Karpas-422 (cell line): ENCODE measurements at regions not wholly inside any gene's neighbourhood (a gene's known extent, or its start where the extent isn't known, plus 50 kb on each side); places are given as distances from the start of the nearest gene placed in this dataset.

Source experiments
- DNase-seq: peaks from one replicate; pipeline ENCODE4 v3.0.0-alpha.2; 2015
- H2AFZ ChIP-seq: fragments of 200-600 bp; sonication (generic); 2 replicates; pipeline ENCODE4 v1.6.1; 2014; ENCODE audit warnings: antibody characterized with exemption, low read length, mixed read lengths
- H3K27ac ChIP-seq: fragments of 200-600 bp; sonication (generic); 2 replicates; pipeline ENCODE4 v1.5.1; 2014; ENCODE audit warnings: mild to moderate bottlenecking, low read length, moderate library complexity
- H3K27me3 ChIP-seq: fragments of 200-600 bp; sonication (generic); 2 replicates; pipeline ENCODE4 v1.6.1; 2014; ENCODE audit warnings: low read length, mixed read lengths
- H3K36me3 ChIP-seq: fragments of 200-600 bp; sonication (generic); 2 replicates; pipeline ENCODE4 v1.6.1; 2014; ENCODE audit warnings: low read length, mixed read lengths; ENCODE audit not compliant: insufficient read depth
- H3K4me1 ChIP-seq: fragments of 200-600 bp; sonication (generic); 2 replicates; pipeline ENCODE4 v1.6.1; 2014; ENCODE audit warnings: mild to moderate bottlenecking, low read length, mixed read lengths
- H3K4me2 ChIP-seq: fragments of 200-600 bp; sonication (generic); 2 replicates; pipeline ENCODE4 v1.6.1; 2014; ENCODE audit warnings: low read length, low read depth, mild to moderate bottlenecking; ENCODE audit not compliant: poor library complexity, severe bottlenecking
- H3K4me3 ChIP-seq: fragments of 200-600 bp; sonication (generic); 2 replicates; pipeline ENCODE4 v1.5.1; 2014; ENCODE audit warnings: mild to moderate bottlenecking, antibody characterized with exemption, low read length, mixed read lengths
- H3K79me2 ChIP-seq: fragments of 200-600 bp; sonication (generic); 2 replicates; pipeline ENCODE4 v1.6.1; 2014; ENCODE audit warnings: mild to moderate bottlenecking, low read length, mixed read lengths
- H3K9ac ChIP-seq: fragments of 200-600 bp; sonication (generic); 2 replicates; pipeline ENCODE4 v1.6.0; 2014; ENCODE audit warnings: low read length
- H3K9me2 ChIP-seq: fragments of 200-600 bp; sonication (generic), shearing (Covaris generic); replicated peaks from 2 replicates; pipeline ENCODE4 v1.6.0; 2014; ENCODE audit warnings: mild to moderate bottlenecking, low read length, moderate library complexity; ENCODE audit not compliant: insufficient read depth
- H3K9me3 ChIP-seq: fragments of 300-700, 200-600 bp; sonication (generic); 2 replicates; pipeline ENCODE4 v1.6.1; 2014; ENCODE audit warnings: low read length, mixed read lengths
- H4K20me1 ChIP-seq: fragments of 200-600 bp; sonication (generic); 2 replicates; pipeline ENCODE4 v1.6.1; 2014; ENCODE audit warnings: mild to moderate bottlenecking, antibody characterized with exemption, low read length, low read depth; ENCODE audit not compliant: insufficient read depth

- Histone ChIP-seq H3K36me3 (no peaks in the 10 kb centered on the region), H3K4me1 (no peaks in the 10 kb centered on the region), H3K4me3 (no peak overlapping the region), H3K4me2 (no peak overlapping the region), H4K20me1 (no peaks in the 10 kb centered on the region), H3K9ac (no peak overlapping the region), H3K9me2 (no peaks in the 10 kb centered on the region), H3K9me3 (no peaks in the 10 kb centered on the region), H3K27ac (no peak overlapping the region), H3K27me3 (no peaks in the 10 kb centered on the region), H2AFZ (no peak overlapping the region), H3K79me2 (no peaks in the 10 kb centered on the region)
- DNase-seq: no peak
Observed at GRCh38 chr18:70672581-70672980, 383.7 kb downstream of the SOCS6 start.

DNA sequence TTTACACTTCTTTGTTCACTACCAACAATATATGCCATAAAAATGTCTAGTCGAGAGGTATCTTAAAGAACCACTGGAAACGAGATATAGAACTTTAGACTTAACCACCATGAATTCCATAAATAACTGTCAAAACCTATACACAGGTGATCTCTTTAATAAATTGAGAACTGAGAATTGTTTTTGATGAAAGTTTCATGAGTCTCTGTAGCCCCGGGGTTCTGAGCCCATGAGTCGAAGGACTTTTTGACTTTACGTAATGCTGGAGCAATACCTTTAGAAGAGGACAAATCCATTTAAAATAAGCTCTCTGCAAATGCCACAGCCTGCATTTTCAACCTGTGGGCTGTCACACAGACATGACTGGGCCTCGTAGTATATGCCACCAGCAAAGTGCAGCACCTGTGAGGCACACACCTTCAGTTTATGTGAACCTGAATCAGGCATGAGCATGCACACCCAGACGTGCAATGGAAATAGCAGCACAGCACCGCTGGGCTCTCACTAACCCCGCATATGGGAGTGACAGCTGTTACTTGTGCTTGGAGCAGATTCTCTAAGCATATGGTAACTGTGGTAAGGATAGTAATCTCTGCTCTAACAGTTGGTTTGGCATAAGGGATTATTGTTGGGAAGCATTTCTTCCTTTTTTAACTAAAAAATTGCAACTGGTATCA is 383.2 kb downstream of the SOCS6 start:
- H3K27ac ChIP-seq: no peak overlapping the region
- H3K9ac ChIP-seq: no peak overlapping the region
- no peaks in the 10 kb centered on the region for H3K9me2 ChIP-seq
- no peaks in the 10 kb centered on the region for H3K9me3 ChIP-seq
- no peak overlapping the region for H3K4me3 ChIP-seq
- no peak overlapping the region for H3K4me2 ChIP-seq
- H2AFZ ChIP-seq: no peak overlapping the region
- no peaks in the 10 kb centered on the region for H4K20me1 ChIP-seq
- H3K79me2 ChIP-seq: no peaks in the 10 kb centered on the region
- no peaks in the 10 kb centered on the region for H3K27me3 ChIP-seq
- H3K36me3 ChIP-seq: no peaks in the 10 kb centered on the region
- H3K4me1 ChIP-seq: no peaks in the 10 kb centered on the region
- DNase-seq: no peak

DNA sequence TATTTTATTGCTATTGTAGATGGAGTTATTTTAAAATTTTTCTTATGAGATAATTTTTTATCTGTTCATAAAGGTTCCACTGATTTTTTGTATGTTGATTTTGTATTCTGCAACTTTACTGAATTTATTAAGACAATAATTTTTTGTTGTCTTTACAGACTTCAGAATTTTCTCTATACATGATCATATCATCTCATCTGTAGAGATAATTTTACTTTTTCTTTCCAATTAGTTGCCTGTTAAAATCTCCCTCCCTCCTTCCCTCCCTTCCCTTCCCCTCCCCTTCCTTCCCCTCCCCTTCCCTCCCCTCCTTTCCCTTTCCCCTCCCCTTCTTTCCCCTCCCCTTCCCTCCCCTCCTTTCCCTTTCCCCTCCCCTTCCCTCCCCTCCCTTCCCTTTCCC is 378.1 kb downstream of the SOCS6 start:
- Histone ChIP-seq H3K9ac (no peak overlapping the region), H3K4me2 (no peak overlapping the region), H4K20me1 (no peaks in the 10 kb centered on the region), H2AFZ (no peak overlapping the region), H3K27ac (no peak overlapping the region), H3K9me2 (no peaks in the 10 kb centered on the region), H3K9me3 (no peaks in the 10 kb centered on the region), H3K4me1 (no peaks in the 10 kb centered on the region), H3K36me3 (no peaks in the 10 kb centered on the region), H3K4me3 (no peak overlapping the region), H3K27me3 (0 out of 2 replicates have a peak, but pooled peaks cover 3% of the 10 kb centered on the region), H3K79me2 (no peaks in the 10 kb centered on the region)
- no peak for DNase-seq

DNA sequence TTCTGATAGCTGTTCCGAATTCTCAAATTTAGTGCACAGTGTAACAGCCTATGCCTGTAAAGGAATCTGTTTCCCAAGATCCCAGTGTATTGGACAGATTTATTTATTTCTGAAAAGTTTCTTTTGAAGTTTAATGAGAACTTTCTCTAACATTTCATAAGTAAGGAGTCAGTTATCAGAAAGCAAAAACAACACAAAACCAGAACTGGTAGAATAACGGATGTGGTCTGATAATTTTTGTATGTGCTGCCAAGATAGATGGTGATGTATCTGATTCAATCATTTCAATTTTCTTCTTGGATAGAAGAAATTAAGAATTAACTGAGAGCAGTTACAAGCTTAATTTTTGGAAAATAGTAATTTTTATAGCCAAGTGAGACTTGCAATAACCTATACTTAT is 374.3 kb downstream of the SOCS6 start:
- H3K9me3 ChIP-seq: no peaks in the 10 kb centered on the region
- no peaks in the 10 kb centered on the region for H3K79me2 ChIP-seq
- no peak overlapping the region for H3K27ac ChIP-seq
- H4K20me1 ChIP-seq: no peaks in the 10 kb centered on the region
- no peak overlapping the region for H3K9ac ChIP-seq
- no peaks in the 10 kb centered on the region for H3K4me1 ChIP-seq
- H3K27me3 ChIP-seq: 0 out of 2 replicates have a peak, but pooled peaks cover 3% of the 10 kb centered on the region
- no peak overlapping the region for H3K4me2 ChIP-seq
- no peak for DNase-seq
- H3K9me2 ChIP-seq: no peaks in the 10 kb centered on the region
- no peaks in the 10 kb centered on the region for H3K36me3 ChIP-seq
- no peak overlapping the region for H3K4me3 ChIP-seq
- H2AFZ ChIP-seq: no peak overlapping the region

DNA sequence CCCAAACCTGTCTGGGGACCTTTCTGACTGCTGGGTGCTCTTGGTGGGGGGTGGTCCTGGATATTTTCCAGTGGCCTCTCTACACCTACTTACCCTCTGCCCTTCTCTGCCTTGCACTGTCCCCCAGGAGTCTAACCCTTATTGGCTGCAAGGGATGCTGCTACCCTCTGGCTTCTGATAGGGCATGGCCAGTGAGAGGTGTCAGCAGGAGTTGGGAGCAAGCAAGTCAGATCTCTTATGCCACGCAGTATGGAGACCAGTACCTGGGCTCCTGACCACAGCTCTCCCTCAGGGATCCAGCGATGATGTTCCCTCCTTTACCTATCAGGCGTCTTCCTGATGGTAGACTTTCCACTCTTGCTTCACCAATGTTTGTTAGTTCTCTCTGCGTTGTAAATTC is 373.7 kb downstream of the SOCS6 start:
- no peaks in the 10 kb centered on the region for H4K20me1 ChIP-seq
- H2AFZ ChIP-seq: no peak overlapping the region
- H3K4me3 ChIP-seq: no peak overlapping the region
- H3K36me3 ChIP-seq: no peaks in the 10 kb centered on the region
- no peaks in the 10 kb centered on the region for H3K4me1 ChIP-seq
- H3K4me2 ChIP-seq: no peak overlapping the region
- no peaks in the 10 kb centered on the region for H3K79me2 ChIP-seq
- 0 out of 2 replicates have a peak, but pooled peaks cover 3% of the 10 kb centered on the region for H3K27me3 ChIP-seq
- DNase-seq: no peak
- H3K27ac ChIP-seq: no peak overlapping the region
- H3K9me3 ChIP-seq: no peaks in the 10 kb centered on the region
- H3K9me2 ChIP-seq: no peaks in the 10 kb centered on the region
- H3K9ac ChIP-seq: no peak overlapping the region

- Histone ChIP-seq H3K4me3 (no peak overlapping the region), H3K4me2 (no peak overlapping the region), H3K9me3 (no peaks in the 10 kb centered on the region), H3K27ac (no peak overlapping the region), H2AFZ (no peak overlapping the region), H3K27me3 (no peaks in the 10 kb centered on the region), H3K4me1 (no peaks in the 10 kb centered on the region), H3K36me3 (no peaks in the 10 kb centered on the region), H4K20me1 (no peaks in the 10 kb centered on the region), H3K9ac (no peak overlapping the region), H3K79me2 (no peaks in the 10 kb centered on the region), H3K9me2 (no peaks in the 10 kb centered on the region)
- DNase-seq: no peak
Observed at GRCh38 chr18:70659036-70659925, 370.4 kb downstream of the SOCS6 start.

DNA sequence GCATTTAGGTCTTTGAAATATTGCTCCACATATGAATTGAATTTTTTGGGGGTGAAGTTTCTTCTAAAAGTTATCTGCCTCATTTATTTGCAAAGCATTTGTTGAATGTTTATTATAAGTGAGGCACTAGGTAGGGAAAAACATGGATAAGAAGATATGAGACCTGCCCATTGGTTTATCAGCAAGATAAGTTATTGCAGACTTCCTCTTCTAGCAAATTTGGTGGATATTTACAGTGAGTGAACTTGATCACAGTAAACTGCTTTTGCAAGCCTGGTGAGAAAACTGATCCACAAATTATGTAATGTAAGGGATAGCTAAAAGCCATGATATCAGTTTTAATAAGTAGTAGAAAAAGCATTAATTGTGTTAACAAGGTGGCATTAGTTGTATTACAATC is 364.8 kb downstream of the SOCS6 start:
- Histone ChIP-seq H4K20me1 (no peaks in the 10 kb centered on the region), H3K9me2 (no peaks in the 10 kb centered on the region), H3K4me1 (no peaks in the 10 kb centered on the region), H3K36me3 (no peaks in the 10 kb centered on the region), H3K9me3 (no peaks in the 10 kb centered on the region), H3K4me2 (no peak overlapping the region), H3K27me3 (no peaks in the 10 kb centered on the region), H2AFZ (no peak overlapping the region), H3K27ac (no peak overlapping the region), H3K79me2 (no peaks in the 10 kb centered on the region), H3K9ac (no peak overlapping the region), H3K4me3 (no peak overlapping the region)
- DNase-seq: no peak

GRCh38 chr18:70650878-70651277 is 362.0 kb downstream of the SOCS6 start:
- Histone ChIP-seq H3K27ac (no peak overlapping the region), H2AFZ (no peak overlapping the region), H3K9ac (no peak overlapping the region), H3K9me2 (no peaks in the 10 kb centered on the region), H3K79me2 (no peaks in the 10 kb centered on the region), H3K4me3 (no peak overlapping the region), H3K4me2 (no peak overlapping the region), H3K27me3 (no peaks in the 10 kb centered on the region), H4K20me1 (no peaks in the 10 kb centered on the region), H3K4me1 (no peaks in the 10 kb centered on the region), H3K36me3 (no peaks in the 10 kb centered on the region), H3K9me3 (no peaks in the 10 kb centered on the region)
- no peak for DNase-seq
